SK-N-SH (cell line): ENCODE measurements at regions not wholly inside any gene's neighbourhood (a gene's known extent, or its start where the extent isn't known, plus 50 kb on each side); places are given as distances from the start of the nearest gene placed in this dataset.

Source experiments
- CTCF ChIA-PET: fragments of 300-600, 350-600 bp; formaldehyde crosslinking; extraction: SDS; loops from one replicate; lab custom pipeline; 2021; lab: Yijun Ruan, JAX
- POLR2A ChIA-PET: fragments of 350-600 bp; sonication (Branson Sonifier 250); formaldehyde crosslinking; extraction: SDS; loops from one replicate; lab custom pipeline; 2020; ENCODE audit warnings: antibody characterized with exemption, inconsistent platforms; lab: Yijun Ruan, JAX
- DNase-seq: peaks from one replicate; pipeline ENCODE4 v3.0.0; 2012
- H2AFZ ChIP-seq: fragments of 200-600 bp; sonication (generic); 2 replicates; pipeline ENCODE4 v1.8.1; 2016; ENCODE audit warnings: antibody characterized with exemption, mild to moderate bottlenecking, low read depth
- H3F3A ChIP-seq: fragments of 200-600 bp; sonication (generic); replicated peaks from 2 replicates; pipeline ENCODE3; 2016; ENCODE audit warnings: antibody characterized with exemption, mild to moderate bottlenecking; ENCODE audit not compliant: insufficient read depth
- H3K27ac ChIP-seq, 2 experiments: fragments of 200-500 bp in 1 of 2; fragments of 200-600 bp in 1 of 2; sonication (Bioruptor generic) in 1 of 2; sonication (generic), shearing (Covaris generic) in 1 of 2; 2 replicates each; pipeline versions ENCODE4 v1.5.1 to v1.6.1; 2014 to 2016; ENCODE audit warnings: low read depth in 2 of 2, inconsistent platforms in 1 of 2, low read length in 1 of 2, mild to moderate bottlenecking in 1 of 2, mixed read lengths in 1 of 2
- H3K27me3 ChIP-seq: fragments of 200-600 bp; sonication (generic), shearing (Covaris generic); 2 replicates; pipeline ENCODE4 v1.6.1; 2016; ENCODE audit warnings: mixed run types; ENCODE audit not compliant: insufficient read depth
- H3K36me3 ChIP-seq, 2 experiments: fragments of 200-500 bp in 1 of 2; fragments of 200-600 bp in 1 of 2; sonication (Bioruptor generic) in 1 of 2; sonication (generic) in 1 of 2; replicated peaks in 1 of 2; 2 replicates each; pipeline versions ENCODE3 to v1.5.1; 2014 to 2016; ENCODE audit warnings: low read length in 1 of 2, mild to moderate bottlenecking in 1 of 2; ENCODE audit not compliant: insufficient read depth in 2 of 2, control insufficient read depth in 1 of 2
- H3K4me1 ChIP-seq, 2 experiments: fragments of 200-500 bp in 1 of 2; fragments of 200-600 bp in 1 of 2; sonication (Bioruptor generic) in 1 of 2; sonication (generic), shearing (Covaris generic) in 1 of 2; 2 replicates each; pipeline versions ENCODE4 v1.5.1 to v1.6.1; 2014 to 2016; ENCODE audit warnings: low read depth in 1 of 2, low read length in 1 of 2, mixed run types in 1 of 2; ENCODE audit not compliant: insufficient read depth in 2 of 2, control insufficient read depth in 1 of 2
- H3K4me2 ChIP-seq: fragments of 200-600 bp; sonication (generic), shearing (Covaris generic); 2 replicates; pipeline ENCODE4 v1.6.1; 2017; ENCODE audit warnings: mixed run types
- H3K4me3 ChIP-seq, 2 experiments: fragments of 200-500 bp in 1 of 2; fragments of 200-600 bp in 1 of 2; sonication (Bioruptor generic) in 1 of 2; sonication (generic), shearing (Covaris generic) in 1 of 2; 2 replicates each; pipeline versions ENCODE4 v1.5.1 to v1.8.1; 2014 to 2016; ENCODE audit warnings: low read depth in 2 of 2, inconsistent platforms in 1 of 2, low read length in 1 of 2, mild to moderate bottlenecking in 1 of 2, mixed read lengths in 1 of 2, moderate library complexity in 1 of 2
- H3K79me2 ChIP-seq: fragments of 200-600 bp; sonication (generic); 2 replicates; pipeline ENCODE4 v1.8.1; 2017; ENCODE audit warnings: mild to moderate bottlenecking; ENCODE audit not compliant: insufficient read depth
- H3K9ac ChIP-seq: fragments of 200-600 bp; sonication (generic); 2 replicates; pipeline ENCODE4 v1.6.1; 2017; ENCODE audit warnings: mixed run types
- H3K9me2 ChIP-seq: fragments of 200-600 bp; sonication (generic); 2 replicates; pipeline ENCODE4 v1.6.1; 2017; ENCODE audit warnings: mixed run types
- H3K9me3 ChIP-seq: fragments of 200-600 bp; sonication (generic); 2 replicates; pipeline ENCODE4 v1.6.1; 2017; ENCODE audit warnings: mixed run types, mild to moderate bottlenecking, moderate library complexity
- H4K20me1 ChIP-seq: fragments of 200-600 bp; sonication (generic); 2 replicates; pipeline ENCODE4 v1.6.1; 2017; ENCODE audit warnings: mild to moderate bottlenecking, mixed run types; ENCODE audit not compliant: insufficient read depth
- ELF1 ChIP-seq: IDR thresholded peaks from 2 replicates; pipeline ENCODE4 v1.4.0; 2012
- EP300 ChIP-seq, 2 experiments: IDR thresholded peaks; 2 replicates each; pipeline versions ENCODE4 v1.4.0 to v1.6.1; 2012; ENCODE audit warnings: borderline replicate concordance in 1 of 2, low read depth in 1 of 2, low read length in 1 of 2
- EZH2phosphoT487 ChIP-seq: fragments of 200-600 bp; sonication (generic); IDR thresholded peaks from 2 replicates; pipeline ENCODE4 v1.6.1; 2017; ENCODE audit warnings: low read depth, mixed run types, mild to moderate bottlenecking, antibody characterized with exemption, moderate library complexity, borderline replicate concordance
- FOXJ3 ChIP-seq: sonication (generic); formaldehyde crosslinking; IDR thresholded peaks from 2 replicates; pipeline ENCODE4 v1.5.1; 2020; ENCODE audit warnings: mild to moderate bottlenecking, missing genetic modification reagents
- GATA2 ChIP-seq: sonication (generic); formaldehyde crosslinking; IDR thresholded peaks from 2 replicates; pipeline ENCODE4 v1.5.0; 2020; ENCODE audit warnings: mild to moderate bottlenecking, missing genetic modification reagents
- MEF2A ChIP-seq: IDR thresholded peaks from 2 replicates; pipeline ENCODE4 v1.4.0; 2012; ENCODE audit warnings: low read depth, borderline replicate concordance
- MXI1 ChIP-seq: IDR thresholded peaks from 2 replicates; pipeline ENCODE4 v1.6.1; 2012; ENCODE audit warnings: mild to moderate bottlenecking, low read depth, low read length, improper control_type of control experiment
- NRF1 ChIP-seq: IDR thresholded peaks from 2 replicates; pipeline ENCODE4 v1.6.1; 2012; ENCODE audit warnings: low read depth, mild to moderate bottlenecking, low read length
- POLR2AphosphoS5 ChIP-seq: IDR thresholded peaks from 2 replicates; pipeline ENCODE4 v1.6.1; 2012; ENCODE audit warnings: low read depth, low read length
- RXRA ChIP-seq: IDR thresholded peaks from 2 replicates; pipeline ENCODE4 v1.4.0; 2012; ENCODE audit warnings: low read depth, mild to moderate bottlenecking, borderline replicate concordance
- SMC3 ChIP-seq: IDR thresholded peaks from 2 replicates; pipeline ENCODE4 v1.6.1; 2012; ENCODE audit warnings: low read depth, low read length, improper control_type of control experiment
- USF1 ChIP-seq: IDR thresholded peaks from 2 replicates; pipeline ENCODE4 v1.4.0; 2012; ENCODE audit warnings: low read depth, borderline replicate concordance
- ZBTB33 ChIP-seq: IDR thresholded peaks from 2 replicates; pipeline ENCODE4 v1.4.0; 2012; ENCODE audit warnings: low read depth, borderline replicate concordance
- WGBS: methylation state at CpG from one replicate; pipeline ENCODE4 v1.1.6; 2017; ENCODE audit warnings: low lambda C conversion rate; 5-methylcytosine and 5-hydroxymethylcytosine counted together
- TF ChIP-seq, protein P1 (sequence below): fragments of 150-350 bp; IDR thresholded peaks from 2 replicates; pipeline ENCODE4 v1.6.1; 2017; ENCODE audit warnings: antibody characterized with exemption, low read length, low read depth, borderline replicate concordance

DNA sequence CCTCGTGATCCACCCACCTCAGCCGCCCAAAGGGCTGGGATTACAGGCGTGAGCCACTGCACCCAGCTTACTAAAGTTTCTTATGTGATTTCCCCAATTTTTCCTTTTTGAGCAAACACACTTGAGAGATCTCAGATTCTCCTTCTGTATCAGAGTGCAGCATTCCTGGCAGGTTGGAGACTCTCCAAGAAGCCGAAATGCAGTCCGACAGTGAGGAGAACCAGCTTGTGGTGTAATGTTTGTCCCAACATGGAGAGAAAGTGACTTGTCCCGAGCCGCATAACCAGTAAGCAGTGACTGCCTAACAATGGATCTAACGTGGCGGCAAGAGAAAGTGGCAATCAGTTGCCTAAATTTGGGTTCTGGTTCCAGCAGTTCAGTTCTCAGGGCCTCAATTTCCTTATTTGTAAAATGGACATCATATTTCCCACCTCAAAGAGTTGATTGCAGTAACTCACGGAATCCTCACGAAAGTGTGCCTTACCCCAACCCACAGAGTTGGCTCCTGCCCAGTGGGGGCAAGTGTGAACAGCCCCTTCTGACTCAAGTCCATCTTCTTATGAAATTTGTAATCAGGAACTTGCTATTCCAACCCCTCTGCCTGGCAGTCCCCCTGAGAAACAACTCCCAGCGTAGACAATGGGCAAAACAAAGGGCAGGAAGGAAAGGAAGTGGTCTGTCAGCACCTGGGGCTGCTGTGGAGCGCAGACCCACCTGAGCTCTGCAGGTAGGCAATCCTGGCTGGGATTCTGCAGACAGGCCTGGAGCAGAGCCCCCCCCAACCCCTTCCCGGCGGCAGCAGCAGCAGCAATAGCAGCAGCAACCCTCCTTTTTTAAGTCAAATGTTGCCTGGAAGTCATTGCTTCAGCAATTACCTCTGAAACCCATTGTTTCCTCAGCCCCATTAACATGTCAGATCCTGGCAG lies 223.6 kb upstream of the POU3F1 start:
- WGBS = 29% methylated on average over 14 of the region's 15 CpGs
- H3K9me2 ChIP-seq = no peaks in the 10 kb centered on the region
- H3K27ac ChIP-seq = no peak overlapping the region
- no peaks in the 10 kb centered on the region for H3F3A ChIP-seq
- no peaks in the 10 kb centered on the region for H3K36me3 ChIP-seq
- H3K27me3 ChIP-seq = peaks cover 51% of the 10 kb centered on the region; the same call in 1 of the 2 replicates
- H3K9ac ChIP-seq = no peak overlapping the region
- no peaks in the 10 kb centered on the region for H3K9me3 ChIP-seq
- no peak overlapping the region for H2AFZ ChIP-seq
- no peaks in the 10 kb centered on the region for H3K4me1 ChIP-seq
- H3K4me2 ChIP-seq = no peak overlapping the region
- TF ChIP-seq MEF2A (no peak), RXRA (no peak), GATA2 (CRISPR knock-in tag) (no peak), MXI1 (no peak), ZBTB33 (no peak), EZH2phosphoT487 (no peak), ELF1 (no peak), EP300 (IDR thresholded peaks at IDR 0.05; ENCODE audit: borderline replicate concordance in 1 of 2, low read depth in 1 of 2, low read length in 1 of 2) (no peak), USF1 (no peak), POLR2AphosphoS5 (no peak), NRF1 (no peak), SMC3 (no peak), FOXJ3 (no peak)
- TF ChIP-seq, protein P1, sequence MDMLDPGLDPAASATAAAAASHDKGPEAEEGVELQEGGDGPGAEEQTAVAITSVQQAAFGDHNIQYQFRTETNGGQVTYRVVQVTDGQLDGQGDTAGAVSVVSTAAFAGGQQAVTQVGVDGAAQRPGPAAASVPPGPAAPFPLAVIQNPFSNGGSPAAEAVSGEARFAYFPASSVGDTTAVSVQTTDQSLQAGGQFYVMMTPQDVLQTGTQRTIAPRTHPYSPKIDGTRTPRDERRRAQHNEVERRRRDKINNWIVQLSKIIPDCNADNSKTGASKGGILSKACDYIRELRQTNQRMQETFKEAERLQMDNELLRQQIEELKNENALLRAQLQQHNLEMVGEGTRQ = no peak
- no peak for DNase-seq
- H3K4me3 ChIP-seq = no peak overlapping the region
- H3K79me2 ChIP-seq = no peaks in the 10 kb centered on the region
- ChIA-PET POLR2A (no interaction called here), CTCF (no interaction called here)
- no peaks in the 10 kb centered on the region for H4K20me1 ChIP-seq
